GM18498 (cell line): ENCODE measurements at regions not wholly inside any gene's neighbourhood (a gene's known extent, or its start where the extent isn't known, plus 50 kb on each side); places are given as distances from the start of the nearest gene placed in this dataset.
A peak's percentile ranks its signal among the peaks of the same experiment; 100 is the strongest.

Experiments
- ATAC-seq: cut with Tn5 transposase; IDR thresholded peaks from one replicate; pipeline ENCODE4 v1.9.1; 2021; ENCODE audit warnings: mild to moderate bottlenecking, moderate library complexity; ENCODE audit not compliant: unreplicated experiment

DNA sequence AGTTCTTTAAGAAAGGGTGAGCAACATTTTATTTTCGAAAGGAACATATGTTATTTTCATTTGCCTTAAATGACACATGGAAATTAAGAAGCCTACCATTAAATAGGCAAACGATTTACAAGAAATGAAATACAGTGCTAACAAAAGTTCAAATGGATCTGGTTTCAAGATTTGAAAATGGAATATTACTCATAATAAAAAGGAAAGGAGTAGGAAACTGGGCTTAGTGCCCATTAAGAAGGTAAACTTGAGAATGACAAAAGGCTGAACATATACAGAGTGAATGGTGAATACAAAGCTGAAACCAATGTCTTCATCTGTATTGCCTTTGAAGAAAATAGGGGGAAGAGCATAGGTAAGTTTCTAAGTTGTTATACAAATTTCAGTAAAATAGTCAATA is 974.2 kb upstream of the C9orf72 start:
- no peak for ATAC-seq

DNA sequence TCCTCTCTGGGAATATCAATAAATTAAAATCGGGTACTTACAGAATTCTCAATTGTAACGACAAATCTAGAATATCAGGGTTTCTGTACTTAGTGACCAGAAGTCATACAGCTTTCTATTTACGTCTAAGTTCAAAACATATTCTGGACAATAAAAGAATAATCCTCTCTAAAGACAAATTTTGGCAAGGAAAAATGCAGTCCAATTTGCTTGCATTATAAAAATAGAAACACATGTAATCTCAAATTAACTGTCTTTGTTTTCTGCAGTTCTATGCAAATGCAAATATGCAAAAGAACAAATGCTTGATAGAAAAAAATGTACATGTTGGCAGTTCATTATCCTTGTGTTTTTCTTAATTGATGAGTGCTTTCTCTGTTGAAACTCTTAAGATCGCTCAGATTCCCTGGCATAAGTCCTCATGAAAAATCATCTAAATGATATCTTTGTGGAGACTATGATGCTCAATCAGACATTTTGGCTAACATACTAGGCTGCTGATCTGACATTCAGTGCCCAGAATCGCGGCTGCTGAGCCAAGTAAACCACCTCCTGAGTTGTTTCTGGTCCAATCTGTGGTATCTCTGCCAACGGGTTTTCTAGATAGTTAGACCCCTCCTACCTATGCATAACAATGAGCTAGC is 990.1 kb upstream of the C9orf72 start:
- no peak for ATAC-seq

DNA sequence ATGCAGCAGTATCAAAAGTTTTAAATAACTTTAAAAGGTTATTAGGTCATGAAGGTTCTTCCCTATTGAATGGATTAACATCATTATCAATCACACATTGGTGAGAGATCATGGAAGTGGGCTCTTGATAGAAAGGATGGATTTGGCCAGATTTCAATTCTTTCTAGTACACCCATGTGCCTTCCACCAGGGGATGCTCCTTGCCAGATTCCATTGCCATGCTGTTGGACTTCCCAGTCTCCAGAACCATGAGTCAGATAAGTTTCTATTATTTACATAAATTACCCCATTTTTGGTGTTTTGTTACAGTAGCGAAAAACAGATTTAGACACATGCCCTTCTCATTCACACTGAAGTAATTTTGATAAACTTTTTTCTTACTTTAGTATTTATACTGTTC is 1010.6 kb upstream of the C9orf72 start:
- no peak for ATAC-seq

DNA sequence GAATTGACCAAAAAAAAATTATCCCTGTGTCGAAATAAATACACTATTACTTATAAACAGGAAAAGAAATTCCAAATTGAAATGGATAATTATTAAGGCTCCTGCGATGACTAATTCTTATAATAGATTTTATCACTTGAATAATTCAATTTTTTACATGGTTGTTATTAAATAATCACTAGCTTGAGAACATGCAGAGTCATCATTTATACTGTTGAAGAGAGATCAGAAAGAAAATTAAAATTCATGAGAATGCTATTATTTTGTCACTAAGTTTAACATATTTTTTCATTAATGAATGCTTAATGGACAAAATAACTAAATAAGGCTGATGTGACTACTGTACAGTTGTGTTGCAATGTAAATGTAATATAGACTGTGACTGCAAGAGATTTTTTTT is 1011.3 kb upstream of the C9orf72 start:
- no peak for ATAC-seq

DNA sequence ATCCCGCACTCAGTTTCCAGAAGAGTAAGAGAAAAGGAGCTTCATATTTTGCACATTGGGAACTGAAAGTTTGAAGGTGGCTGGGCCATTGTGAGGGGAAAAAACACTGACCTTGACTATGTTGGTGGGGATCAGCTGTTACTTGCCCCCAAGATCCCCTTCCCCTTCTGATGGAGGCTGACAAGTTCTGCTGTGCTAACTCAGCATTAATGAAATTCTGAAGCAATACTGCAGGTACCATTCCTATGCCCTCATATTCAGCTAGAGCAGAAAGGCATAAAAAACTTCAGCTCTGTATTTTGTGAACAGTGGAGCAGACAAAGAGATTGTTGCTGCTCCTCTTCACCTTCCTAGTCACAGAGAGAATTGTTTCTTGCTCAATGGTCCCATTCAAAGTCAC is 1013.8 kb upstream of the C9orf72 start:
- no peak for ATAC-seq

DNA sequence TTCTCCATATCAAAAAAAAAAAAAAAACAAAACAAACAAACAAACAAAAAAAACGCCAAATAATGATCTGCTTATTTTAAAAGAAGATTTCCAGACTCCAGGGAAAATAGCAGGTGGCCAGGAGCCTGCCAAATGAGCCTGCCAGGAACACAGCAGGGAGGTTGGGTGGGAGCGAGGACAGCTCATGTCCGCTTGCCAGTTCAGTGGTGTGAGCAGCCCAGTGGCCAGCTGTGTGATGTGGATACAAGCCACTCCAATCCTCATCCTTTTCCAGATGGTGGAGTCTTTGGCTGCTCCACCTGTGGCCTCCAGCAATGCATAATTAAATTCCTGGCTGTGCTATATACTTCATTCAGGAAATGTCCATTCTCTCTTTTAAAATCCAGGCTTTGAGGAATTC is 1025.1 kb upstream of the C9orf72 start:
- no peak for ATAC-seq

DNA sequence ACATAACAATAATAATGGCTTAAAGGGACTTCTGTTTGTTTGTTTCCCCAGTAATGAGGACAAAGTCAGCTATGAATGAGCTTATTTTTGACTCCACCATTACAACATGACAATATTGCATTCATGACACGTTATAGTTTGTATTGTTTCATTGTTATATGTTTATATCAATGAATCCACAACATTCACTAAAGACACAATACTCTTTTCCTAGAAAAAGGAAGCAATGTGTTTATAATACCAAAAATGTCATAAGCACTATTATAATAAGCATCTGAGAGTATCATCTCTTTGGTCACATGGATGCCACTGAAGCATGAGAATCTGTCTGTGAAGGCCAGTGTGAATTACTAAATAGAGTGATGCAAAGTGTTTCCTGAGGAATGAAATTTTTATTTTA is 1026.9 kb upstream of the C9orf72 start:
- ATAC-seq, result no peak

DNA sequence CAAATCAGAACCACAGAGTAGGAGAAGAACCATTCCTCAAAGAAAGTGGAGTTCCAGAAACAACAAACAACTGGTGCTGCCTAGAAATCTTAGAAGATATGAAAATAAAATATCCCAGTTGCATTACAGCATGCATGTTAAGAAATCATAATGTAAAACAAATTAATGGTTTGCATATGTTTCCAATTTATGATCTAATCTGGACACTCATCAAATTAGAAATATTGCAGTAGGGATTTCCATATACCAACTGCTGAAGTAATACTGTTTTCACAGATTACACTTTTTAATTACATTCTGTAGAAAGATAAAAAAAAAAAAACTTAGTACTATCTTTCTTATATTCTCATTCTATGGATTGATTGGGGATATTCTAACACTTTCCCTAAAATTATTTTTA is 1034.6 kb upstream of the C9orf72 start:
- ATAC-seq, result no peak

DNA sequence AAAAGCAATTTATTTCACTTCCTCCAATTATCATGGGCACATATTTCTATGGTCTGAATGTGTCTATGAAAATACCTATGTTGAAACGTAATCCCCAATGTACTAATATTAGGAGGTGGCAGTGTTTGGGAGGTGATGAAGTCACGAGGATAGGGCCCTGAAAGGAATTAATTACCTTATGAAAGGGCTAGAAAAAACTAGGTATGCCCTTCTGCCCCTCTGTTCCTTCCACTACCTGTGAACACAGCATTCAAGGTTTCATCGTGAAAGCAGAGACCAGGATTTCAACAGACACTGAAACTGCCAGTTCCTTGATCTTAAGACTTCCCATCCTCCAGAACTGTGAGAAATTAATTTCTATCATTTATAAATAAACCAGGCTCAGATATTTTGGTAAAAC is 1037.1 kb upstream of the C9orf72 start:
- ATAC-seq, result no peak

DNA sequence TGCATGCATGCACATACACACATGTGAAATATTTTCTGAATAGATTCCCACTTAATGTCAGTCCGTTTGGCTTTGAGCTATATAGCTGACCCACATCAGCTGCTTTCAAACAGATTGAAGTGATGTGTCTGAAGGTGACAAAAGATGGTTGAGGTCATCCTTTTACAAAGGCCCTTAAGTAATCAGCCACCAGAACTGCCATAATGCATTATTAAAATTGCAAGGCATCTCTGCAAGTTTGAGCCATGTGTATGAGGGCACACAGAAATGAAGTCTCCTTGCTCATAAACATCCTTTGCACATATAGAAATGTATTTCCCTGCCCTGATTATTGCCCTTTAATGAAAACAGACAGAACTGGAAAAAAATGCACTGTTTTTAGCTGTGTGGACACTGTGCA is 1043.0 kb upstream of the C9orf72 start:
- ATAC-seq, result no peak

DNA sequence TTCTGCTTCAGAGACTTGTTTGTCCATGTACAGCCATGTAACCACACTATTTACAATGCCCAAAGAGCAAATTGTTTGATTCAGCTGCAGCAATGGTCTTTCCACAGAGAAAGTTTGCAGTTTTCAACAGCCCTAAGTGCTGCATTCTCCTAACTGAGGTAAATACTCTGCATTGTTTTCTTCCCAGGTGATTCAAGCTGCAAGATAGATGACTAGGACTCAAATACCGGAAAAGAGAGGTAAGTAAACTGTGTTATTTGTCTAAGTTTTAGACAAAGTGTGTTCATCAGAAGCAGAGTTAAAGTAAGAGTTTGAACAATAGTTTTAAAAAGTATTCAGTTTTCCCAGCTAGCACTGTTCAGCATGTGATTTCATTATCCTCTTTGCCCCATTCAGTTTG is 1046.7 kb upstream of the C9orf72 start:
- ATAC-seq, result no peak

DNA sequence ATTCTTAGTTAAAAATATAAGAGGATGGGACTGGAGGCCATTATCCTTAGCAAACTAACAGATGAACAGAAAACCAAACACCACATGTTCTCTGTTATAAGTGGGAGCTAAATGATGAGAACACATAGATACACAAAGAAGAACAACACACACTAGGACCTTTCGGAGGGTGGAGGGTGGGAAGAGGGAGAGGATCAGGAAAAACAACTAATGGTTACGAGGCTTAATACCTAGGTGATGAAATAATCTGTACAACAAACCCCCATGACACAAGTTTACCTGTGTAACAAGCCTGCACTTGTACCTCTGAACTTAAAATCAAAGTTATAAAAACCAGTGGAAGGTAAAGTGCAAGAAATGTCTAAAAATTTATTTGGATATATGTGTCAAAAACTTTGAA is 1047.4 kb upstream of the C9orf72 start:
- ATAC-seq, result no peak

DNA sequence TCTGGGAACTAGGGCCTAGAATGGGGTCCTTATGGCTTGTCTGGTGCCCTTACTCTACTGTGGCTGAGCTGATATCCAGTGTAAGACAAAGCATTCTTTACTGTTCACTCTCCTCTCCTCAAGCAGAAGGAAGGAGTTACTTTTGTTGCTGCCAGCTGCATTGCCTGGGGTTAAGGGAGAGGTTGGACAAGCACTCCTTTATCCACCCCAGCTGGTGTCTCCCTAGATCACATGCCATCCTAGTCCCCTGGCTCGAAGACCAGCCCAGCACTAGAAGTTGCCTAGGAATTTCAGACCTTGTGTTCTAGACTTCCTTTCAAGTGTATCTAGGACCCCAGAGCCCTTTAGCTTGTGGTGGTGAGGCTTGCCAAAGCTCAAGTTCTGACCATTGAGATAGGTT is 1051.5 kb upstream of the C9orf72 start:
- ATAC-seq, result no peak

DNA sequence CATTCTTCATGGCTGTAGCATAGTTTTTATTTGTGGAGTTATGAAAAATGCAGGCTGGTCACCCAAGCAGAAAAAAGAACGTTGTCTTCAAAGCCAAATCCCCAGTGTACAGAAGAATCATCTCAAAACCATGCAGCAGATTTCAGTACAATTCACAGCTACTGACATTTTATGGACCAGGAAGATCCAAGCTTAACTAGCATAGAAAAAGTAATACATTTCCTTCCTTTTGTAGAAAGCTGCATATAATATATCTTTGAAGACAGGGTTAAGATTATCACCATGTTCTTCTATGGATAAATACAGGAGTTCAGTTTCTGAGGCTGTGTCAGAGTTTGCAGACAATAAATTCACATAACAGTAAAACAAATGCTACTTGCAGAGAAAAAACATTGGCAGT is 1054.8 kb upstream of the C9orf72 start:
- ATAC-seq, result no peak

DNA sequence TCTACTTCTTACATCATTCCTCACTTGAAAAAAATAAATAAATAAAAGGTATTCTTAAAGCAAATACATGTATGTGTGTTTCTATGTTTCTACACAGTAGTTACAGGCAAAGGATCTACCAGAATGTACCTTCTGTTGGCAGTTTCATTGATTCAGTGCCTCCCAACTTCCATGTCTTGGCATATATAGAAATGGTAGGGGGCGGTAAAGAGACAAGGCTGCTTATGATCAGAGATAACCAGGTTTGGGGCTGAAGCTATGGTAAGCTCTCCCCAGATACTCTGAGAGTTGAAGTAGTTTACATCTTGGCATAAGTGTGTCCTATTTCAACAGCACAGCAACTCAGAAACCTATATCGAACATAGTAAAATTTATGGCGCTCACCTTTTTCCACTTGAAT is 1075.4 kb upstream of the C9orf72 start:
- ATAC-seq, result no peak

DNA sequence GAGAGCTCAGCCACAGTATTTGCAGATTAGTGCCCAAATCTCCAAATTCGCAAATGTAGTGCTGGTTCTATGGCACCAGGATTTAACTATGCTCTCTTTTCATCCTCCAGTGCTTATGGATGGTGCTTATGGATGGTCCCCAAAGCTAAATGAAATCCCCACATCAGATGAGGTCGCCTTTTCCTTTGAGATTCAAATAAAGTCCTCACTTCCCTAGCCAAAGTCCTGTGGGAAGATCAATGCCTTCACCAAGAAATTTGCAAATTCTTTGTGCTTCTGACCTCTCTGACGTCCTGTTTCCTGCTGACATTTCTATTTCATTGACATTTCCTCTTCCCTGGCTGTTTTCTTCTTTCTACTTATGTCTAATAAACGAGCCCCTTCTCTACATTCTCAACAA is 1077.0 kb upstream of the C9orf72 start:
- ATAC-seq, result no peak

DNA sequence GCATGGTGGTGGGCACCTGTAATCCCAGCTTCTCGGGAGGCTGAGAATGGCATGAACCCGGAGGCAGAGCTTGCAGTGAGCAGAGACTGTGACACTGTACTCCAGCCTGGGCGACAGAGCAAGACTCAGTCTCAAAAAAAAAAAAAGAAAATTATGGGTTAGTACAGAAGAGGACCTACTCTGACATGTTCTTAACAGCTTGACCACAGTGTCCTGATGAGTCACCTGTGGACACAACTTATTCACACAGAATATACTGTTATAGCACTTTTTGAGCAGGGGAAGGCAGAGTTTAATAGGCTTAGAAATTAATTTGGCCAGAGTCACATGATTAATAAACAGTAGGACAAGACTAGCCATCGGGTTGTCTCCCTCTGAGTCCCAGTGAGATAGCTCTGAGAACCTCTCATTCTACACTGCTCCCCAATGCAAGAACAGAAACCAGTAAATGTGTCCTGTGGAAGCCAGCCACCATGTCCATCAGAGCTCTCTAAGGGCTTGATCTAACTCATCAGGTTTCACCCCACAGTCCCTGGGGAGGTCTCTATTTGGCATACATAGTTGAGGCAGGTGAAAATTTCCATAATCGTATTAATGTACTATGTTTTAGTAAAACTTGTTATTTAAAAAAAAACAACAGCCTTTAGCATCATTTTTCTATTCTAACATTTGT is 1077.9 kb upstream of the C9orf72 start:
- ATAC-seq, result no peak

DNA sequence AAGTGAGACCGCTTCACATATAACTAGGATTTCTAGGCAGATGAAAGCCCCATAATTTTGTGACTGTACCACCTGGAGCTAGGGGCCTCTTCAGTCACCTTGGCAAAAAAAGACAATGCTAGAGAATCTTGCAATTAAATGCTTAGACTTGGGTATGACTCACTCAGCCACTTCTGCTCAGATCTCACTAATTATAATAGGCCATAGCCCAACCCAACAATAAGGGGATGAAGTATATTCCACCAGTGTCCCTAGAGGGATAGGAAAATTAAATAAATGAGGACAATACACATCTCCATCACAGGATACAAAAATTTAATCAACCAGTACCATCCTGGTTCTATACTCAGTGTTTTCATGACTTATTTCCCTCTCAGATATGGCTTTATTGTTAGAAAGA is 1079.9 kb upstream of the C9orf72 start:
- no peak for ATAC-seq

DNA sequence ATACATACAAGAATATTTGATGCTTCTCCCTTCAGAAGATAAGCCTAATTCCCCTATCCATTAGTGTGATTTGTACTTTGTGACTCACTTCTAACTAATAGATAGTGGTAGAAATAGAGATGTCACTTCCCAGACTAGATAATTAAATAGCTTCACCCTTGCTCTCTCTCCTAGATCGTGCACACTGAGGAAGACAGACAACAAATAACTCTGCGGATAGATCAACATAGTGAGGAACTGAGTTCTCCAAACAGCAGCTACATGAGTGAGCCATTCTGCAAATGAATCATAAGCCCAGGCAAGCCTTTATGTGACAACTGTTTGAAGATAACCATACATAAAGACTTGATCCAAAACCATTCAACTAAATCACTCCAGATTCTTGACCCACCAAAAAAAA is 1083.4 kb upstream of the C9orf72 start:
- no peak for ATAC-seq

DNA sequence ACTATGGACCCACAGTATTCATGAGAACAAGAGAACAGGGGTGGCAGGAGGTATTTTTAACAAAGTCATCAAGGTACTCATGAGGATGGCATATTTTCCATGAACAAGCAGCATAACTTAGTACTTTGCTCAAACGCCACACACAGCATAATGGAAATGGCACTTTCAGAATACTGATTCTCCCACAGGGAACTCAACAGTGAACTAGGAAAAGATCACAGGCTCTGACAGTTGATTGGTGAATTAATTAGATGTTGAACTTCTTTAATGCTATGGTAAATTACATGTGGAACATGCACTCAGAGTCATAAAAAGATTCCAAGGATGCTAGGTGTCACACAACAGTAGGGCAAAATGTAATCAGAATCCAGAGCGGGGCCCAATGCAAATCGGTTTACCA is 1088.6 kb upstream of the C9orf72 start:
- ATAC-seq, result no peak

DNA sequence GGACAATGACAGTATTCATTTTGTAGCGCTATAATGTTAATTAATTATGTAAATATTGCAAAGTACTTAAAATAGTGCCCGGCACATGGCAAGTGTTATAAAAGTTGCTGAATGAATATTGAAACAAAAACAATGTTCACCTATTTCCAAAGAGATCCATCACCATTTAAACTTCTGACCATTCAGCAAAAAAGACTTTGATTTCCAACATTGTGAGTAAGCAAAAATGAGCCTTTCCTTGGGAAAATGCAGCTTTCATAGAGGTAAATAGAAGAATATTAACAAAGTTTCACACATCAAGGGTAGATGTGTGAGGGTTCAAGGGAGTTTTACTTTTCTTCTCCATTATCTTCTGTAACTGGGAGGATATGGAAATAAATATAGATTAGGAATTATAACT is 1089.4 kb upstream of the C9orf72 start:
- ATAC-seq, result no peak

DNA sequence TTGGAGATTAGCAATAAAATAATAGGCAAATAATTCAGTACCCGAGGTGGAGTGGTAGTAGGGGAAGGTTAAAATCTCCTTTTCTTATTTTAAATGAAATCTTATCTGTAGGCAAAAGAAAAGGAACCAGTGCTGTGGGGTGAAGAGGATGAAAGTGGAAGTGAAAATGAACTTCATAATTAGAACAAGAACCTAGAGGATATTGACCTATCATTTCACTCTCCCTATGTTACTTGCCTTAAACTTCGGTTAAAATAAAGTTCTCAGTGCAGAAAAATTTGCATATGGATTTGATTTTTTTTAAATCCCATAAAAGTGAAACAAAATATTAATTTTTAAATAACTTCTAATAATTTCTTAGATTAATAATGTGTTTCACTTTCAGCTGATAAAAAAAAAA is 1094.9 kb upstream of the C9orf72 start:
- ATAC-seq, result peak; percentile 66

DNA sequence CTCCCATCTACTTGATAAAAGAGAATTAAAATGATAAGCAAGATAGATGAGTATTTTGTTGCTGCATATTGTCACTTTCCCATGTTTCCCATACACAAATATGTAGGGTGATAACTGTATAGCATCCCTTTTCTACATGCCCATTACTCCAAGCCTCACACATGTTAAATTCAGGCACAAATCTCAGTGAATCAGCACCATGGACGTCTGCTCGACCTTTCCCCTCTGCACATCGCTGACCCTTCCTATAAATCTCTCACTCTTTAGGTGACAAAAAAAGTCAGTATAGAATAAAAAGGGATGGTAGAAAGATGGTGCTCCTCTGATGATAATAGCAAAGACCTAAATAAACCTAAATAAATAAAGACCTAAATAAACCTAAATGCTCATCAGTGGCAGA is 1097.7 kb upstream of the C9orf72 start:
- no peak for ATAC-seq
